HG02678 (cell line): ENCODE measurements at regions not wholly inside any gene's neighbourhood (a gene's known extent, or its start where the extent isn't known, plus 50 kb on each side); places are given as distances from the start of the nearest gene placed in this dataset.
"Not testable (repeated sequence)": the region's sequence is repeated elsewhere in the genome, so short reads cannot be mapped to it uniquely, and the experiment has no call there.

Experiments
- ATAC-seq: cut with Tn5 transposase; IDR thresholded peaks from one replicate; pipeline ENCODE4 v1.9.1; 2021; ENCODE audit warnings: mild to moderate bottlenecking, moderate library complexity; ENCODE audit not compliant: unreplicated experiment

DNA sequence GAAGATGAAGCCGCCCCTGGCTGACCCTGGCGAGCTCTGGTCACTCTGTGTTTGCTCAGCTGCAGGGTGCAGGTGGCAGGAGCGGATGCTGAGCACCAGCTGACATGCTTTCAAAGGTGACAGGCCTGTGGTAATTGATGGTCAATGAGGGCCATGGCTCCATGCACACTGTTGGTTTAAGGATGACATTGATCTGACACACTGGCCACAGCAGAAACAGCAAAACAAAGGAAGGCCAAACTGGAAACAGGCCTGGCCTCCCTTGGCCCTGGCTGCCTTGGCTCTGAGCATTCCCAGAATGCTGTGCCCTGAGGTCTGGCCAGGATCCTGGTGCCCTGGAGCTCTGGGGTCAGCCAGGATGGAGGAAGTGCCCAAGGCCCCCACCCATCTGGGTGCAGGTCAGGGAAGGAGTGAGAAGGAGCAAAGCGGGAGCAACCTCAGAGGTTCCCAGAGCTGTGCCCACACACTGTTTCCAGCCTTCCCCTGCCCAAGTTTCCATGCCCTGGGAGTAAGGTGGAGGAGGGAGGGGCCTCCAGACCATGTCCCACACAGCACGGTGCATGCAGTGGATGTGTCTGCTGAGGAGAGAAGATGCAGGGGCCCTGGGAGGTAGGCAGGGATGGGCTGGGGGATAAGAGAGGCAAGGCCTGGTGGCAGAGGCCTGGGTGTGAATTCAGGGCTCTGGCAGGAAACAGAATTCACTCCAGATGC lies 302.2 kb downstream of the RPS24 start:
- no peak for ATAC-seq

DNA sequence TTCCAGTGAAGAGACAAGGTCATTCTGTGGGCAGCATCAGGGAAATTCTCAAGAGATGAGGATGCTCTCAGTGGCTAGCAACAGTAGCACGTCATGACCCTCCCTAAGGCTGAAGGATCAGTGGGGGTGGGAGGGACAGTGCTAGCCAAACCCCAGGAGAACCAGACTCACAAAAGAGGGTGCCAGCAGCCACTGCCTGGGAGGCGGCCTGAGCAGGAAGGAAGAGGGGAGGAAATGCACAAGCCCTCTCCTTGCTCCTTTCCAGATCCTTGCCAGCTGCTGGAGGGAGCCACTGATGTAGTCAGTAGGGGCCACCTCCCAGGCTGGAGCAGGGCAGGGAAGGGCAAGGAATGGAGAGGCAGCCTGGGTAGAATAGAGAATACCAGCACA lies 302.7 kb downstream of the RPS24 start:
- no peak for ATAC-seq

DNA sequence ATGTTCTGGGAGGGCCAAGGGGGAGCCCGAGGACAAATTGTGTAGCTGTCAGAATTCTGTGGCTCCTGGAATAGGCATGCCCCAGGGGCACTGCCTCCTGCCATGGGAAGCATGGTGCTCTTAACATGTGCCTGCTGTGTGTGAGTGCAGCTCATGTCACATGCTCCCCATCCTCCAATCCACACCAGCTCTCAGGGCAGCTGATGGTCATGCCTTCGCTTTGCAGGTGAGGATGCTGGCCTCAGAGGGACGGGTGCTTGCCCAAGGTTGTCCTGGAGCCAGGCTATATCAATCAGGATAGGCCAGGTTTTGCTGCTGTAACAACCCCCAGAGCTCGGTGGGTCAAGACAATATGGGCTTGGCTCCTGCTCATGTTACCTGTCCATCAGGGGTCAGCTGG lies 303.4 kb downstream of the RPS24 start:
- no peak for ATAC-seq

DNA sequence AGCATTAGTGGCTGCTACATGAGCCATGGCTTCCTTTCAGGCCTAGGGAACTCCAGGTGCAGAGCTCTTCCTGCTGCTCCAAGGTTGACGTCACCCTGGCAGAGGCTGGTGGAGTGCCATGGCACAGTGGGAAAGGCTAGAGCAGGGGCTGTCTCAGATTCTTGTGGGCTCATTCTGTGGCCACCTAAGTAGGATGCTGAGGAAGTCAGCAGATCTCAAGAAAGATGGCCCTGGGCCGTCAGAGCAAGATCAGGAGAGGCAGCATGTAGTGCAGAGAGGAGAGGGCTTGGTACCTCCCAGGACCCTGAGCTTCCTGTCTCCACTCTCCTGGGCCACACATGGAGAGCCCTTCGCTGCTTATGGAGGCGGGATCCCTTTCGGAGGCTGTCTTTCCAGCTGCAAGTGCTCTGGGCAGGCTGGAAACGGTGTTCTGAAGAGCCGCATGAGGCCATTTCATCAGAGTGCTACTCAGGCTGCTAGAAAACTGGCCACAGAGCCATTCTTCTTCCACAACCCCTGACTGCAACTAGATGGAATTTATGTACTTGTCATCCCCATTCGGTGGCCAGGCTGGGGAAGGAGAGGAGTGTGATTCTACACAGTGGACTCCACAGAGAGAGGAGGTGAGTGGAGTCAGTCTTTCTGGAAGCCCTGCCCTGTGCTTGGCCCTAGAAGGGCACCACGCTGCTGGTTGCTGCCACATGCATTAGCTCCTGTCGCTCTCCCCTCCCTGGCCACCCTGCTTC lies 304.2 kb downstream of the RPS24 start:
- no peak for ATAC-seq

DNA sequence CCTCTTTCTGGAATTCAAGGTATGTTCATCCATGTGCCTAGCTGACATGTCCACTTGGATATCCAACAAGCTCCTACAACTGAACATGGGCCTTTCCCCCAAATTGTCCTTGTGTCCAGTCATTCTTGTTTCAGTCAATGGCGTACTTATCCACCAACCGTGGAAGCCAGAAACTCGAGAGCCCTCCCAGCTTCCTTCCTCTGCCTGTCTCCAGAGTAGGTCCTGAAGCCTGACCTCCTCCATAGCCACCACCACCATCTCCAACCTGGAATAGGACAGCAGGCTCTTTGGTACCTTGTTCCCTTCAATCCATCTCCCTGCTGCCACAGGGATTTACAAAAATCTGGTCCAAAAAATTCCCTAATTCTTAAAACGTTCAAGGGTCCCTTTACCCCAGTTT lies 305.1 kb downstream of the RPS24 start:
- no peak for ATAC-seq

DNA sequence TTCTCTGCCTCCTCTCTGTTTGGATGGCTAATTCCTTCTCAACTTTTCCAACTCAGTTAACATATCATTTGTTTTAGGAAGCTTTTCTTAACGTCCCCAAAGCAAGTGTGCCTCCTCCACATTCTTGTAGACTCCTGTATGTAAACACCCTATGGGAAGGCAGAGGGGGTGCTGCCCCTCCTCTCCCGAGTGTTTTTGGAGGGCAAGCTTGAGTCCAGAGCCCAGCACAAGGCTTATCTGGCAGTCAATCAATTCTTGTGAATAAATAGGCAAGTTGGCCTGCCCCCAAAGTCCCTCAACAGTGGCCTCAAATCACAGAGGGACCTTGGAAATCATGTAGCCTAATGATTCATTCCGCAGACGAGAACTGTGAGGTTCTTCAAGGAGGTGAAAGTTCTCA lies 305.6 kb downstream of the RPS24 start:
- ATAC-seq, result no peak

DNA sequence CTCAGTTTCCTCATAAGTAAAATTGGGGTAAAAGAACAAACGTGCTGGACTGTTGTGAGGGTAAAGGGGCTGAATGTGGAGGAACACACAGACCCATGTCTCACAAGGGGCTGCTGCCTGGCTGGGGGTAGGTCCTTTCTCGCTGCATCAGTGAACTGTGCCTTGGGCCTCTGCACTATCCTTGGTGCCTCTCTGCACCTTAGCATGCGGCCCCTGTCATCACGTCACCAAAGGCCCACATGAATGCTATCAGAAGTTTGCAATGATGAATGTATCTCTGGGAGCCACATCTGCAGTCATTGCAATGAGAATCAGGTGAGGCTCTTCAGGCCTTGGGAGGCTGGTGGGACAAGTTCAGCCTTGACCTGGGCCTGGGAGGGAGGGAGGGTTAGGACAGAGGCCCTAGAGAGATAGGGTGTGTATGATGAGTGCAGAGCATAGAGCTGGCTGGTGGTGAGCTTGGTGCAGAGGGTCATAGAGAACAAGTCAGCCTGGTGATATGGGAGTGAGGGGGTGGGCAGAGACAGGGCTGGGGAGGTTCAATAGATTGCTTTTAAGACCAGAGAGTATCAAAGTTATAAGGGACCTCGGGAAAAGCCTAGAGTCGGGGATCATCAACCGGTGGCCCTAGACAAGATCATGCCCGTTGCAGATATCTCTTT lies 308.4 kb downstream of the RPS24 start:
- ATAC-seq, result no peak

DNA sequence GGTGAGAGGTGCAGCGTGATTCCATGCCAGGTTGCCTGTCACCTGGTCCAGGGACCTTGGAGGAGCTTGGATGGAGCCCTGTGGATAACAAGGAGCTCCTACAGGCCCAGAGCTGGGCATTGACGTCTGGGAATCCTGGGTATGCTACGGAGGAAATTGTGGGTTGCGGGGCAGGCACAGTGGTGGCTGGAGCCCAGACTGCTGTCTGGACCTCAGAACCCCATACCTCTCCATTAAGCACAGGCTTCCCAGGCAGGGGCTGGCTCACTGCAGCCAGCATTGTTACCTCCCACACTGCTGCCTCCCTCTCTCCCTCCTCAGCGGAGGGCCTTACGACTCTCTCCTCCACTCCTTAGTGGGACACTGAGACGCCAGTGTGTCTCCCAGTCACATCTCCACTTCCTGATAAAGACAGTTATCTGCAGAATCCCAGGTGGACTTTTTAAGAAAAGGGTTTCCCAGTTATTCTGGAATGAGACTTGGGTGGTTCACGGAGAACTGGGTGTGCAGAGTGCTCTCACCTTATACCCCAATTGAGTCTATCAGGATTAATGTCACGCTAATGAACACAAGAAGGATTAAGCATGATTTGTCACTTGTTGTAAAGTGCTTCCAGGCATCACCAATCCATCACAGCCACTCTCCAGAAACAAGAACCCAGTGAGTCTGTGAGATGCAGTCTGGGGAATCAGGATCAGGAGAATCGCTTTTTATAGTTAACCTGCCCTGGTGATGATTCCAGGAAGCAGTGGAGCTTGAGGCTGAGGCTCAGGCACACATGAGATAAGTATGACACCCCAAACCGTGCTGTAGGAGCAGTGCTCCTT lies 309.4 kb downstream of the RPS24 start:
- no peak for ATAC-seq

DNA sequence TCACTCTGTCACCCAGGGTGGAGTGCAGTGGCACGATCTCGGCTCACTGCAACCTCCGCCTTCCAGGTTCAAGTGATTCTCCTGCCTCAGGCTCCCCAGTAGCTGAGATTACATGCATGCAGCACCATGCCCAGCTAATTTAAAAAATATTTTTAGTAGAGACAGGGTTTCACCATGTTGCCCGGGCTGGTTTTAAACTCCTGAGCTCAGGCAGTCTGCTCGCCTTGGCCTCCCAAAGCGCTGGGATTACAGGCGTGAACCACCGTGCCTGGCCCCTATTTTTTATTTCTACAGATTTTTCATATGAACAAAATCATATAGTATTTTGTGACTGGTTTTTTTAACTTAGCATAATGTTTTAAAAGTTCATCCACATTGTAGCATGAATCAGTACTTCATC lies 310.6 kb downstream of the RPS24 start:
- not testable (repeated sequence) for ATAC-seq

DNA sequence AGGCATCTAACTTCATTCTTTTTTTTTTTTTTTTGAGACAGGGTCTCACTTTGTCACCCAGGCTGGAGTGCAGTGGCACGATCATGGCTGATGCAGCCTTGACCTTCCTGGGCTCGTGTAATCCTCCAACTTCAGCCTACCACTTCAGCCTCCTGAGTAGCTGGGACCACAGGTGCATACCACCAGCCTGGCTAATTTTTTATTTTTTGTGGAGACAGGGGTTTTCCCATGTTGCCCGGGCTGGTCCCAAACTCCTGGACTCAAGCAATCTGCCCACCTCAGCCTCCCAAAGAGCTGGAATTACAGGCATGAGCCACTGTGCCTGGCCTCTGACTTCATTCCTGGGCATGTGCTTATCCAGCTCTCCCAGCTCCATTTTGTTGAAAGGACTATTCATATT lies 311.9 kb downstream of the RPS24 start:
- ATAC-seq, result not testable (repeated sequence)

DNA sequence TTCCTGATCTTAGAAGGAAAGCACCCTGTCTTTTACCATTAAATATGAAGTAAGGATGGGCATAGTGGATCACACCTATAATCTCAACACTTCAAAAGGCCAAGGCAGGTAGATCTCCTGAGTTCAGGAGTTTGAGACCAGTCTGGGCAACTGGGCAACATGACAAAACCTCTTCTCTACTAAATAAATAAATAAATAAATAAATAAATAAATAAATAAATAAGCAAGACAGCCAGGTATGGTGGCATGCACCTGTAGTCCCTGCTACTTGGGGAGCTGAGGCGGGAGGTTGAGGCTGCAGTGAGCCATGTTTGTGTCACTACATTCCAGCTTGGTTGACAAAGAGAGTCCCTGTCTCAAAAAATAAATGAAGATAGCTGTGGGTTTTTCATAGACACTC lies 313.1 kb downstream of the RPS24 start:
- ATAC-seq, result no peak

DNA sequence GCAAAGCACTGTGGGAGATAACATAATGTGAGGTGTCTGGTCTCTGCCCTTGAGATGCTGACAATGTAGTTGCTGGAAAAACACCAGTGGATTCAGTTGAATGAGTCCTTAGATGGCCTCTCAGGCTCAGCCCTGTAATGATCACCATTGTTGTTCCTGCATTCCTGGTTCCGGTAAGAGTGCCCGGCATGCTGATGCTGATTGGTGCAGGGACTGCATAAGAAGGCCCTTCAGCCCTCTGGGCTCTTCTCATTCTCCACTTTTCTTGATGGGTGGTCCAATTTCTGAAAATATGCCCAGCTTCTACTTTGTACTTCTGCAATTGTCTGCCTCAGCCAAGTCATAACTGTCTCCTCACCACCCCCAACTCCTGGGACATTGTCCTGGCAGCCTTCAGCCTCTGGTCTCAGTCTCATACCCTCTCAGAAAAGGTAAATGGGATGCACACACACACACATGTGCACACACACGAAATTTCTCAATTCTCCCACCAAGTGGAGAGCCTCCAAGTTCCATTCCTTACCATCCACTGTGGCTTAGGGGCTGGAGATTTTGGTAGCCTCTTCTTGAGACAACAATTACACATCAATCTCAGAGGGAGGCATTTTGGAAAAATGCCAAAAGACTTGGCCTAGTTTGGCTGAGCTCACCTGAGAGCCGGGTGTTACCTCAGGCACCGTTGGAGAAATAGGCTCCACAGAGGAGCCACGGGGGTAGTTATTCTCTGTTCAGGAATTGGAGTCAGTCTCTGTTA lies 314.9 kb downstream of the RPS24 start:
- no peak for ATAC-seq

DNA sequence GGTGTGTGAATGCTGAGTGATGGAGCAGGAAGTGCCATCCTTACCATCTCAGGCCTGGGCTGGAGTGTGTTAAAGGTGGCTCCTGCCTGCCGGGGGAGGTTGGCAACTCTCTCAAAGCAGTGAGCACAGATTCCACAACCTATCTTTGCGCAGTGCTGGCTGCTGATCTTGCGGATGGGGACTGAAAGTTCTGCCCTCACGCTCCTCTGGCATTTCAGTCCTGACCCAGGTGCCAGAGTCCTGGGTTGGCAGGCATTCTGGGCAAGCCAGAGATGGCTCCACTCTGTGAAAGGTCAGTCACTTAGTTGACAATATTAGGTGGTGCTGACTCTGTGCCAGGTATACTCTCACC lies 315.5 kb downstream of the RPS24 start:
- no peak for ATAC-seq

DNA sequence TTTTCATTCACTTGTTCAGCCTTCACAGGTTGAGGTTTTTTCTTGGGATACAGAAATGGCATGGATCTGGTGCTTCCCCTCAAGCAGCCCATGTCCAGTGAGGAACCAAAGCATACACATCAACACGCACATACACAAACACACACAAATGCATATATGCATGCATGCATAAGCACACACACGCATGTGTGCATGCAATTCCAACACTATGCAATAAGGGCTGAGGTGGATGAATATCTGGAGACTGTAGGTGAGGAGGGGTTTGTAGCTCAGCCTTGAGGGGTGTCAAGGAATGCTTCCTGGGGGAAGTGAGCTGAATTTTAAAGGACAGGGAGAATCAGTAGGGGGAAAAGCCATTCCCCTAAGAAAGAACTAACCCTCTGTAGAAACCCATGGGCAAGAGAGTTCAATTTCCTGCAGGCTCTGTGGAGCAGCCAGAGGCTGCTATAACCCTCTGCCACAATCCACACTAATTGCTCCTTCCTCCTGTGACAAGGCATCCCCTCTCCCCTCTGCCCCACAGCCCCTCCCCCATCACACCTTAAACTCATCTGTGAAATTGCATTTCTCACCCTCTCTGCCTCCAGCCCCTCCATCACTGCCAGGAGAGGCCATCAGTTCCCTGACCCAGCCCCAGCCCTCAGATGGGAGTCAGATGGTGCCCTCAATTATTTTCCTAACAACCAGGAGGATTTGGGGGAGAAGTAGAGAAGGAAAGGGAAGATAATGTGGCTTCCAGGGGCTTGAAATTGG lies 316.4 kb downstream of the RPS24 start:
- no peak for ATAC-seq

DNA sequence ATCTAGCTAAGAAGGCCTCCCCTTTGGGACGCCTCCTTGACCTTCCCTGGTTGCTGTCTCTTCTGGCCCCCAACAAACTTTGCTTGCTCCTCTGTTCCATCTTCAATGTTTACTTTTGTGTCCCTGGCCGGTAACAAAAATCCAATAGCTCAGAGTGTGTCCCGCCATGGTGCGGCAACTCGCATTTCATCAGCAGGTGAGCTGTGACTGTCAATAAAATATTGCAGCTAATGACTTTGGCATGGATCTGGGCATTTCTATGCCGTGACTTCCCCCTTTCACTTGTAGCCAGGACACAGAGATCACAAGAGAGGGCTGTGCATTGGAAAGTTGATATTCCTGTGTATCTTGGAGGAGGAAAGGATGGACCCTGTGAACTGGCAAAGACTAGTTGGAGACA lies 317.6 kb downstream of the RPS24 start:
- no peak for ATAC-seq

DNA sequence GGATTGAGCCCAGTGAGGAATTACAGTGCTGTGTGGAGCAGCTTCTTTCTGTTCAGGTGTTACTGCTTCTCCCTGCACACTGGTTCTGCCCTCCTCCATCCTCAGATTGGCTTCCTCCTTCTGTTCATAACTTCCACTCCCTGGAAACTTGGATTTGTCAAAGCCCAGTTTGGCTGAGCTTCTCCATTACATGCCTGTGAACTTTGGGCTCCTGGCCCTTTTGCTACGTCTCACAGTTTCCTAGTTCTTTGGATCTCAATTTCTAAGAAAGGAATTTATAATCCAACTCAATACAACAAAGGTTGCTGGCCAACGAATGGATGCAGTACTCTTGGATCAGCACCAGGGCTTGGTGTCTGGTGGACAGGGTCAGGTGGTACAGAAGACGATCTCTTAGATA lies 318.1 kb downstream of the RPS24 start:
- no peak for ATAC-seq

DNA sequence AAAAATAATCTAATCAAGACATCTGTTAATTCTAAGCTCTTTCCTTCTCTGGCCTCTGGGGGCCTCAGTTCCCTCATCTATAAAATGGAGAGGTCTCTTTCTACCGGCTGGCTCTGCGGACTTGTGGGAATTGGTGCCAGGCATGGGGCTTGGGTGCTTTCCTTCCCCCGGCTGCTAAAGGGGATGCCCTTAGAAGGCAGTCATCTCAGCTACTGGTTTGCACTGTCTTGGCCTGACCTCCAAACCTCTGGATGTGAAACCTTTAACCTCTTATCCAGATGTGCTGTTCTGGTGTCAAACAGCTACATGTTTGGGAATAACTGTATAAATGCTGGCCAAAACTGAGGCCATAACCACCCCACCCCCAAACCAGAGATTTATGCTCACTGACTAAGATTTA lies 320.0 kb downstream of the RPS24 start:
- ATAC-seq, result no peak

DNA sequence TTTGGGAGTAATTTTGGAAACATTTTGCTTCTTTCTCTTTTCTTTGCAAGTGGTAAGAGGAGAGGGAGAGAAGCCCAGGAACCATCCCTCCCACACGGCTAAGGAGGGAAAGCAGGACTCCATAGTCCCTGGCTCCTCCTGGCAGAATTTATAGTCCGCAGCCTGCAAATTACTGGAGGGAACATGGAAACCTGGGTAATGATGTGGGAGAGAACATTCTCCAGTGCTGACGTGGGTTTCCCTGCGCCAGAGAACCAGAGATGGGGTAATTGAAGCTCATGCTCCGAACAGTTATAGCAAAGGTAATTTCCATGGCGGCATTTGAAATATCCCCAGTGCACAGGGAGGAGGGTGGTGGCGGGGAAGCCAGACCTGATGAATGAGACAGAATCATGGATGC lies 320.4 kb downstream of the RPS24 start:
- no peak for ATAC-seq

DNA sequence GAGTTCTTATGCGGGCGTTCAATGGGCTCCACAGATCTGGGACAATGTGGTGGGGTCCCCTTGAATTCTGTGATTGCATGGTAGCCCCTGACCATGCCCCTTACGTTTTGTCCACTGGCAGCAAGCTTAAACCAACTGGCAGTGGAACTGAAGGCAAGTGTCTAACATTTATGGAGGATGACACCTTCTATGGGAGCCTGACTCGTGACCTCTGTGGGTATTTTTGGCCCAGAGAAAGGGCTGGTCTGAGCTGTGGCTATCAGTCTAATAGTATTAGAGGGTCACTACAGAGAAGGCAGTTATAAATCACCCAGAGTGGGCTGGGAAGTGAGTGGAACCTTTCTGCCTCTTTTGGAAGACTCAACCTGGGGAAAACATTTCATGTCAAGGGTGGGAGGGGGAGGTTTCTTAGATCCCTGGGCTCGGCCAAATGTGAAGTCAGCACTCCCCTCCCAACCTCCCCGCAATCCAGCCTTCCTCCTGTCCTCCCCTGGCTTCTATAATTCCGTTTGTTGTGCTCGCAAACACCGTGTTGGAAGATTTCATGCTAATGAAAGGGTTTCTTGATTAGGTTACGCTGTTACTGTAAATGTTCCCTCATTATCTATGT lies 322.7 kb downstream of the RPS24 start:
- no peak for ATAC-seq
